ENCODE measurements at regions not wholly inside any gene's neighbourhood (a gene's known extent, or its start where the extent isn't known, plus 50 kb on each side); places are given as distances from the start of the nearest gene placed in this dataset.

DNA sequence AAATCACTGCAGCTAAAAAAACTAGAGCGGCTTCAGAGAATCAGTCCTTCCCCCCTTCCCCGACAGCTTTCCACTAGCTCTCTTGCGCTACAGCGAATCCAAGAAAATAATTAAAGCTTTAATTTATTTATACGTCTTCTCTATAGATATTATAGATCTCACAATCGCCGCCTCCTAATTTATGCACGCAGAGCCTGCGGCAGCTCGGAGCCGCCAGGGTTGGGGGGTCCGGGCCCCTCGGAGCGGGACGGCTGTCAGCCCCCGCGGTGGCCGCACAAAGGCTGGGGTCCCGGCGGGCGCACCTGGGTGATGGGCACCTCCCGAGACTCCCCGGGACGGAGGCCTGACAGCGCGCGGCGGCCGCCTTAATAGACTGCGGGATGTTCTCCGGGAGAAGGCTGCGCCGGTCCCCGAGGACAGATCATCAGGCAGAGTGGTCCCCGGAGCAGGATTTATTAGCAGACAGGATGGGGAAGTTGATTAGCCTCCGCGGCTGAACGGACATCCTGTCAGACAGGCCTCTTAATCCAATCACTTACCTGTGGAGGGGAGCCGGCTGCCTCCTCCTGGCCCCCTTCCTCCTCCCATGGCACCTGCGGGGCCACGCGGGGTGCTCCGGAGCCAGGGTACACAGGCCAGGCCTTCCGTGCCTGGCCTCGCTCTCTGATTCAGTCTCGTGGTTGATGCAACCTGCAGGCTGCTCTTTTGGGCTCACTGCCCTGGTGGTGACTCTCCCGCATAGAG is 166.8 kb downstream of the MELK start:
- TF ChIP-seq, protein P1, sequence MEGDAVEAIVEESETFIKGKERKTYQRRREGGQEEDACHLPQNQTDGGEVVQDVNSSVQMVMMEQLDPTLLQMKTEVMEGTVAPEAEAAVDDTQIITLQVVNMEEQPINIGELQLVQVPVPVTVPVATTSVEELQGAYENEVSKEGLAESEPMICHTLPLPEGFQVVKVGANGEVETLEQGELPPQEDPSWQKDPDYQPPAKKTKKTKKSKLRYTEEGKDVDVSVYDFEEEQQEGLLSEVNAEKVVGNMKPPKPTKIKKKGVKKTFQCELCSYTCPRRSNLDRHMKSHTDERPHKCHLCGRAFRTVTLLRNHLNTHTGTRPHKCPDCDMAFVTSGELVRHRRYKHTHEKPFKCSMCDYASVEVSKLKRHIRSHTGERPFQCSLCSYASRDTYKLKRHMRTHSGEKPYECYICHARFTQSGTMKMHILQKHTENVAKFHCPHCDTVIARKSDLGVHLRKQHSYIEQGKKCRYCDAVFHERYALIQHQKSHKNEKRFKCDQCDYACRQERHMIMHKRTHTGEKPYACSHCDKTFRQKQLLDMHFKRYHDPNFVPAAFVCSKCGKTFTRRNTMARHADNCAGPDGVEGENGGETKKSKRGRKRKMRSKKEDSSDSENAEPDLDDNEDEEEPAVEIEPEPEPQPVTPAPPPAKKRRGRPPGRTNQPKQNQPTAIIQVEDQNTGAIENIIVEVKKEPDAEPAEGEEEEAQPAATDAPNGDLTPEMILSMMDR (IDR thresholded peaks at IDR 0.05; ENCODE audit: extremely low read depth in 1 of 2, insufficient read depth in 1 of 2, low read depth in 1 of 2, low read length in 2 of 2), result no peak
- TF ChIP-seq EZH2 (IDR thresholded peaks at IDR 0.05; ENCODE audit: borderline replicate concordance, low read depth, low read length, severe bottlenecking) (no peak), POLR2A (IDR thresholded peaks at IDR 0.05; ENCODE audit: low read depth, low read length) (no peak)

Data from endothelial cell of umbilical vein (primary cell).